Thyroid gland (tissue), 4 donors: ENCODE measurements at regions not wholly inside any gene's neighbourhood (a gene's known extent, or its start where the extent isn't known, plus 50 kb on each side); places are given as distances from the start of the nearest gene placed in this dataset.

Experiments
- POLR2A ChIP-seq, 2 donors: fragments of 450-650 bp; IDR thresholded peaks; one replicate each; pipeline ENCODE4 v1.6.1; 2017; ENCODE audit warnings: antibody characterized with exemption in 2 of 2, mild to moderate bottlenecking in 2 of 2, moderate library complexity in 1 of 2
- TF ChIP-seq, protein P1 (sequence below), 6 experiments: fragments of 200-600 bp in 3 of 6; fragments of 450-650 bp in 3 of 6; sonication (generic) in 3 of 6; IDR thresholded peaks; one replicate each; pipeline ENCODE4 v1.5.1; 2016 to 2019; ENCODE audit warnings: antibody characterized with exemption in 6 of 6, mild to moderate bottlenecking in 2 of 6, inconsistent platforms in 1 of 6, moderate library complexity in 1 of 6

DNA sequence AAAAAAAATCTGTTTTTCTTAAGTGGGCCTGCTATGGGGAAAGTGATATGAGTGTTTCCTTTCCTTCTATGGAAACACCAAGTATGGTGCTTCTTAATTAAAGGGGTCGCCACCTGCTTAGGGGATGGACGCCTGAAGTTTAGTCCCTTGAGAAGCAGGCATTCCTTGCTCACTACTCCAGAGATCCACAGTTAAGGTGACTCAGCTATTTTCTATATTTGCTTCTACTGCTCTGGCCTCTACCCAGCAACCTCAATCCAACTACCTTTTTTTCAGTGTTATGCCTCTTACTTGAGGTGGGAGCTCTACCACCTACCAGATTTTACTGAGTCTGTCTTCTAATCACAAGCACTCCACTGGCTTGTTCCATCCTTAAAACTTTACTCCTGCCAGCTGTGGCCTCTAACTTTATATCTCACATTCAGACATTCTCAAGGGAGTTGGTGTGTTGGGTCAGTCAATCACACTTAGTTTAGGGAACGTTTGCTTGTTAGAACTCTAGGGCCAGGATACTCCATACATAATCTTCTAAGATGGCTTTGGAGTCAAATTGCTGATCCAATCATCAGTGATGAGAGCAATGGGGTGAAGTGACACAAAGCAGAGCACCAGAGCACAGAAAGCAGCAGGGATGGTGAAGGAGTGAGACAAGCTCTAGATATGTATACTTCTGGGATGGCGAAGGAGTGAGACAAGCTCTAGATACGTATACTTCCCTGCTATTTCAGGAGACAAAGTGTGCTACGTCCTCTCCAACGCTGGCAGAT lies 708.1 kb downstream of the EFNA5 start:
- TF ChIP-seq, protein P1, sequence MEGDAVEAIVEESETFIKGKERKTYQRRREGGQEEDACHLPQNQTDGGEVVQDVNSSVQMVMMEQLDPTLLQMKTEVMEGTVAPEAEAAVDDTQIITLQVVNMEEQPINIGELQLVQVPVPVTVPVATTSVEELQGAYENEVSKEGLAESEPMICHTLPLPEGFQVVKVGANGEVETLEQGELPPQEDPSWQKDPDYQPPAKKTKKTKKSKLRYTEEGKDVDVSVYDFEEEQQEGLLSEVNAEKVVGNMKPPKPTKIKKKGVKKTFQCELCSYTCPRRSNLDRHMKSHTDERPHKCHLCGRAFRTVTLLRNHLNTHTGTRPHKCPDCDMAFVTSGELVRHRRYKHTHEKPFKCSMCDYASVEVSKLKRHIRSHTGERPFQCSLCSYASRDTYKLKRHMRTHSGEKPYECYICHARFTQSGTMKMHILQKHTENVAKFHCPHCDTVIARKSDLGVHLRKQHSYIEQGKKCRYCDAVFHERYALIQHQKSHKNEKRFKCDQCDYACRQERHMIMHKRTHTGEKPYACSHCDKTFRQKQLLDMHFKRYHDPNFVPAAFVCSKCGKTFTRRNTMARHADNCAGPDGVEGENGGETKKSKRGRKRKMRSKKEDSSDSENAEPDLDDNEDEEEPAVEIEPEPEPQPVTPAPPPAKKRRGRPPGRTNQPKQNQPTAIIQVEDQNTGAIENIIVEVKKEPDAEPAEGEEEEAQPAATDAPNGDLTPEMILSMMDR (IDR thresholded peaks at IDR 0.05), result no peak
- no peak for TF ChIP-seq POLR2A (IDR thresholded peaks at IDR 0.05)
